ENCODE measurements at regions not wholly inside any gene's neighbourhood (a gene's known extent, or its start where the extent isn't known, plus 50 kb on each side); places are given as distances from the start of the nearest gene placed in this dataset.

GRCh38 chr2:211174631-211175030 lies 618.2 kb downstream of the CPS1 start:
- in situ Hi-C loops (cut with HindIII; ENCODE audit: low sequenced_read_pairs): no loop called here

GRCh38 chr2:211175956-211176355 lies 619.6 kb downstream of the CPS1 start:
- no peak for DNase-seq (ENCODE audit: low read depth, low spot score)
- in situ Hi-C loops (cut with HindIII; ENCODE audit: low sequenced_read_pairs): no loop called here
- no peak for TF ChIP-seq CTCF (IDR thresholded peaks at IDR 0.05; ENCODE audit: low read depth, low read length)
- H3K4me3 ChIP-seq (ENCODE audit: low read depth, low read length): no peak overlapping the region

More at GRCh38 chr2:211174631-211175030, 618.2 kb downstream of the CPS1 start:
- H3K4me3 ChIP-seq (ENCODE audit: low read depth, low read length): no peak overlapping the region
- no peak for TF ChIP-seq CTCF (IDR thresholded peaks at IDR 0.05; ENCODE audit: low read depth, low read length)
- DNase-seq (ENCODE audit: low read depth, low spot score): no peak

- in situ Hi-C loops (cut with HindIII; ENCODE audit: low sequenced_read_pairs): no loop called here
- H3K4me3 ChIP-seq (ENCODE audit: low read depth, low read length): no peak overlapping the region
- DNase-seq (ENCODE audit: low read depth, low spot score): no peak
- TF ChIP-seq CTCF (IDR thresholded peaks at IDR 0.05; ENCODE audit: low read depth, low read length): no peak
These were observed 620.2 kb downstream of the CPS1 start for GRCh38 chr2:211176514-211177141.

GRCh38 chr2:211181626-211182025 lies 625.2 kb downstream of the CPS1 start:
- DNase-seq (ENCODE audit: low read depth, low spot score): no peak
- TF ChIP-seq CTCF (IDR thresholded peaks at IDR 0.05; ENCODE audit: low read depth, low read length): no peak
- no peak overlapping the region for H3K4me3 ChIP-seq (ENCODE audit: low read depth, low read length)
- in situ Hi-C loops (cut with HindIII; ENCODE audit: low sequenced_read_pairs): no loop called here

GRCh38 chr2:211187602-211188001 lies 631.2 kb downstream of the CPS1 start:
- DNase-seq (ENCODE audit: low read depth, low spot score): no peak
- in situ Hi-C loops (cut with HindIII; ENCODE audit: low sequenced_read_pairs): no loop called here
- H3K4me3 ChIP-seq (ENCODE audit: low read depth, low read length): no peak overlapping the region
- TF ChIP-seq CTCF (IDR thresholded peaks at IDR 0.05; ENCODE audit: low read depth, low read length): no peak

- in situ Hi-C loops (cut with HindIII; ENCODE audit: low sequenced_read_pairs): no loop called here
- TF ChIP-seq CTCF (IDR thresholded peaks at IDR 0.05; ENCODE audit: low read depth, low read length): no peak
- no peak overlapping the region for H3K4me3 ChIP-seq (ENCODE audit: low read depth, low read length)
- no peak for DNase-seq (ENCODE audit: low read depth, low spot score)
These were observed 647.6 kb downstream of the CPS1 start for GRCh38 chr2:211203986-211204385.

Data from astrocyte of the spinal cord (primary cell).